CD14-positive monocyte (primary cell): ENCODE measurements at regions not wholly inside any gene's neighbourhood (a gene's known extent, or its start where the extent isn't known, plus 50 kb on each side); places are given as distances from the start of the nearest gene placed in this dataset.
"Not testable (repeated sequence)": the region's sequence is repeated elsewhere in the genome, so short reads cannot be mapped to it uniquely, and the experiment has no call there.

Source experiments
- DNase-seq, 3 donors: peaks; one replicate each; pipeline ENCODE4 v3.0.0-alpha.2; 2011 to 2022
- H2AFZ ChIP-seq: 2 replicates; pipeline ENCODE4 v1.6.0; 2012; ENCODE audit warnings: mild to moderate bottlenecking, low read depth, low read length, inconsistent platforms; ENCODE audit not compliant: insufficient read depth, poor library complexity, severe bottlenecking
- H3K27ac ChIP-seq, 2 donors: 1 replicate in 1 of 2; 2 replicates in 1 of 2; pipeline ENCODE4 v1.5.1; 2012 to 2013; ENCODE audit warnings: low read length in 2 of 2, control low read depth in 1 of 2, inconsistent platforms in 1 of 2, low read depth in 1 of 2, mild to moderate bottlenecking in 1 of 2
- H3K27me3 ChIP-seq, 2 donors: one replicate each; pipeline versions ENCODE4 v1.6.0 to v1.6.1; 2011 to 2013; ENCODE audit warnings: low read length in 2 of 2; ENCODE audit not compliant: control insufficient read depth in 2 of 2, insufficient read depth in 2 of 2
- H3K36me3 ChIP-seq, 2 donors: replicated peaks in 1 of 2; 1 replicate in 1 of 2; 2 replicates in 1 of 2; pipeline versions ENCODE4 v1.5.1 to v1.6.1; 2012 to 2013; ENCODE audit warnings: low read length in 2 of 2, control low read depth in 1 of 2, inconsistent platforms in 1 of 2, mild to moderate bottlenecking in 1 of 2; ENCODE audit not compliant: insufficient read depth in 2 of 2, control insufficient read depth in 1 of 2
- H3K4me1 ChIP-seq, 2 donors: 1 replicate in 1 of 2; 2 replicates in 1 of 2; pipeline versions ENCODE4 v1.5.1 to v1.6.1; 2012 to 2013; ENCODE audit warnings: low read length in 2 of 2, control low read depth in 1 of 2, inconsistent platforms in 1 of 2, mild to moderate bottlenecking in 1 of 2, moderate library complexity in 1 of 2; ENCODE audit not compliant: insufficient read depth in 2 of 2, control insufficient read depth in 1 of 2
- H3K4me2 ChIP-seq: replicated peaks from 2 replicates; pipeline ENCODE3; 2012; ENCODE audit warnings: low read length, moderate library complexity, mild to moderate bottlenecking; ENCODE audit not compliant: poor library complexity, severe bottlenecking; ENCODE audit errors: extremely low read depth
- H3K4me3 ChIP-seq, 3 experiments: fragments of 200-600 bp in 1 of 3; sonication (generic) in 1 of 3; replicated peaks in 1 of 3; 1 replicate in 2 of 3; 2 replicates in 1 of 3; pipeline ENCODE4 v1.5.1; 2011 to 2013; ENCODE audit warnings: low read length in 3 of 3, mild to moderate bottlenecking in 3 of 3, control low read depth in 2 of 3, low read depth in 2 of 3, inconsistent platforms in 1 of 3, moderate library complexity in 1 of 3
- H3K79me2 ChIP-seq: 2 replicates; pipeline ENCODE4 v1.6.0; 2012; ENCODE audit warnings: mild to moderate bottlenecking, control low read depth, inconsistent platforms, low read length, moderate library complexity; ENCODE audit not compliant: insufficient read depth
- H3K9ac ChIP-seq: 2 replicates; pipeline ENCODE4 v1.6.0; 2017; ENCODE audit warnings: low read length, mild to moderate bottlenecking; ENCODE audit not compliant: insufficient read depth, poor library complexity, severe bottlenecking
- H3K9me3 ChIP-seq, 2 donors: replicated peaks in 1 of 2; 1 replicate in 1 of 2; 2 replicates in 1 of 2; pipeline versions ENCODE4 v1.5.1 to v1.6.1; 2012 to 2013; ENCODE audit warnings: low read length in 2 of 2, control low read depth in 1 of 2; ENCODE audit not compliant: control insufficient read depth in 1 of 2, insufficient read depth in 1 of 2
- H4K20me1 ChIP-seq: 2 replicates; pipeline ENCODE4 v1.6.0; 2012; ENCODE audit warnings: mild to moderate bottlenecking, low read length, control low read depth, moderate library complexity; ENCODE audit not compliant: insufficient read depth
- H3K27ac Mint-ChIP-seq, 7 donors: one replicate each; pipeline ENCODE4 v1.8.0; 2020; ENCODE audit warnings: mild to moderate bottlenecking in 7 of 7, mixed read lengths in 7 of 7, moderate library complexity in 6 of 7, inconsistent platforms in 2 of 7
- H3K27me3 Mint-ChIP-seq, 3 donors: one replicate each; pipeline ENCODE4 v1.8.0; 2021 to 2022; ENCODE audit warnings: low read depth in 3 of 3, mild to moderate bottlenecking in 3 of 3, mixed read lengths in 3 of 3, moderate library complexity in 3 of 3, inconsistent platforms in 1 of 3
- H3K36me3 Mint-ChIP-seq, 2 donors: one replicate each; pipeline ENCODE4 v1.8.0; 2020; ENCODE audit warnings: mixed read lengths in 2 of 2, inconsistent platforms in 1 of 2, mild to moderate bottlenecking in 1 of 2
- H3K4me1 Mint-ChIP-seq: one replicate; pipeline ENCODE4 v1.8.0; 2020; ENCODE audit warnings: mild to moderate bottlenecking, mixed read lengths
- H3K4me3 Mint-ChIP-seq, 2 donors: one replicate each; pipeline ENCODE4 v1.8.0; 2020; ENCODE audit warnings: mild to moderate bottlenecking in 2 of 2, mixed read lengths in 2 of 2, moderate library complexity in 1 of 2
- H3K9me3 Mint-ChIP-seq, 7 donors: one replicate each; pipeline ENCODE4 v1.8.0; 2020 to 2022; ENCODE audit warnings: mixed read lengths in 7 of 7, mild to moderate bottlenecking in 6 of 7, moderate library complexity in 6 of 7, inconsistent platforms in 2 of 7
- WGBS: methylation state at CpG from one replicate; pipeline ENCODE4 v1.1.5; 2013; ENCODE audit warnings: missing lambda C conversion rate; ENCODE audit not compliant: insufficient coverage; 5-methylcytosine and 5-hydroxymethylcytosine counted together
- intact Hi-C, 2 donors: fragments of 100-400 bp; cut with micrococcal nuclease; formaldehyde crosslinking; loops; one replicate each; pipeline versions ENCODE4 v1.15.0 to v1.15.1; 2023
- TF ChIP-seq, protein P1 (sequence below): fragments of 200-600 bp; IDR thresholded peaks from one replicate; pipeline ENCODE4 v1.8.0; 2022; ENCODE audit warnings: antibody characterized with exemption, mild to moderate bottlenecking

DNA sequence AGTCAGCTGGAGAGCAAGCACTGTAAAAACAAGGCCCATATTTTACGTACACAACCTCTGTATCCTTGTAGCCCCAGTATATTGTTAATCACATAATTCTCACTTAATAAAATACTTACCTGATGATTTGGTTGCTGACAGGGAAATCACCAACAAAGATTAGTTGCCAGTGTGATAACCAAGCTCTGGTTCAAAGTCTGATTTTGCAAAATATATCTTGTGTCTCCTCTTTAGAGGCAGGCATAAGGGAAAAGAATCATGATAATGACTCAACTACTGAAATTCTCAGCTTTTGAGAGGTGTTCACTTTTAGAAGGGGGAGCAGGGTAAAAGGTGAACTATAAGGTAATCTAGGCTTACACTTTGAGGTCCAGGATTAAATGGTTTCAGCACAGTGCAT, 351.1 kb upstream of the CD180 start:
- Histone ChIP-seq H3K4me1 (peaks cover 0 to 4% of the 10 kb centered on the region in 2 donors), H3K4me2 (no peak overlapping the region), H4K20me1 (no peaks in the 10 kb centered on the region), H3K79me2 (no peaks in the 10 kb centered on the region), H3K9ac (no peak overlapping the region), H3K27me3 (no peaks in the 10 kb centered on the region), H3K9me3 (peaks cover 4 to 10% of the 10 kb centered on the region in 2 donors), H3K27ac (no peak overlapping the region), H2AFZ (no peak overlapping the region), H3K4me3 (no peak overlapping the region), H3K36me3 (no peaks in the 10 kb centered on the region)
- H3K4me3 Mint-ChIP-seq = no peak overlapping the region
- H3K36me3 Mint-ChIP-seq = no peaks in the 10 kb centered on the region
- peaks cover 0 to 2% (median 0%) of the 10 kb centered on the region in 3 donors for H3K27me3 Mint-ChIP-seq
- DNase-seq = no peak
- no peak overlapping the region for H3K27ac Mint-ChIP-seq
- intact Hi-C loops = no loop called here
- peaks cover 9% of the 10 kb centered on the region for H3K4me1 Mint-ChIP-seq
- TF ChIP-seq, protein P1, sequence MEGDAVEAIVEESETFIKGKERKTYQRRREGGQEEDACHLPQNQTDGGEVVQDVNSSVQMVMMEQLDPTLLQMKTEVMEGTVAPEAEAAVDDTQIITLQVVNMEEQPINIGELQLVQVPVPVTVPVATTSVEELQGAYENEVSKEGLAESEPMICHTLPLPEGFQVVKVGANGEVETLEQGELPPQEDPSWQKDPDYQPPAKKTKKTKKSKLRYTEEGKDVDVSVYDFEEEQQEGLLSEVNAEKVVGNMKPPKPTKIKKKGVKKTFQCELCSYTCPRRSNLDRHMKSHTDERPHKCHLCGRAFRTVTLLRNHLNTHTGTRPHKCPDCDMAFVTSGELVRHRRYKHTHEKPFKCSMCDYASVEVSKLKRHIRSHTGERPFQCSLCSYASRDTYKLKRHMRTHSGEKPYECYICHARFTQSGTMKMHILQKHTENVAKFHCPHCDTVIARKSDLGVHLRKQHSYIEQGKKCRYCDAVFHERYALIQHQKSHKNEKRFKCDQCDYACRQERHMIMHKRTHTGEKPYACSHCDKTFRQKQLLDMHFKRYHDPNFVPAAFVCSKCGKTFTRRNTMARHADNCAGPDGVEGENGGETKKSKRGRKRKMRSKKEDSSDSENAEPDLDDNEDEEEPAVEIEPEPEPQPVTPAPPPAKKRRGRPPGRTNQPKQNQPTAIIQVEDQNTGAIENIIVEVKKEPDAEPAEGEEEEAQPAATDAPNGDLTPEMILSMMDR = no peak
- no CpG with 5 or more reads among the region's 1 CpG for WGBS
- H3K9me3 Mint-ChIP-seq = peaks cover 5 to 18% (median 13%) of the 10 kb centered on the region in 7 donors

DNA sequence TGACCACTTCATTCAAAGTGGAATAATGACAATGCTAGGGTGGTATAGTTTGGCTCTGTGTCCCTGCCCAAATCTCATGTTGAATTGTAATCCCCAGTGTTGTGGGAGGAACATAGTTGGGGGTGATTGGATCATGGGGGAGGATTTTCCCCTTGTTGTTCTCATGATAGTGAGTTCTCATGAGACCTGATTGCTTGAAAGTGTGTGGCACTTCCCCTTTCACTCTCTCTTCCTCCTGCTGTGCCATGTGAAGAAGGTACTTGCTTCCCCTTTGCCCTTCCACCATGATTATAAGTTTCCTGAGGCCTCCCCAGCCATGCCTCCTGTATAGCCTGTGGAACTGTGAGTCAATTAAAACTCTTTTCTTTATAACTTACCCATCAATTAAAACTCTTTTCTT, 348.3 kb upstream of the CD180 start:
- H3K79me2 ChIP-seq, H3K27me3 ChIP-seq, H3K36me3 Mint-ChIP-seq, intact Hi-C loops, H3K4me1 ChIP-seq, H3K4me3 ChIP-seq, H3K27me3 Mint-ChIP-seq, H3K9ac ChIP-seq, H3K36me3 ChIP-seq, H3K4me3 Mint-ChIP-seq, H3K4me2 ChIP-seq, H4K20me1 ChIP-seq, H2AFZ ChIP-seq: not testable (repeated sequence)
- peak overlapping the region in 1 of 2 donors; percentile 36 for H3K27ac ChIP-seq
- Mint-ChIP-seq H3K27ac (peak overlapping the region in 3 of 7 donors; percentile 30 to 58 (median 38)), H3K4me1 (peaks cover 12% of the 10 kb centered on the region), H3K9me3 (peaks cover 5 to 20% (median 13%) of the 10 kb centered on the region in 7 donors)
- H3K9me3 ChIP-seq = peaks cover 4 to 10% of the 10 kb centered on the region in 2 donors
- peak; percentile 26 to 64 (median 32) for DNase-seq
